LNCaP clone FGC (cell line): ENCODE measurements at regions not wholly inside any gene's neighbourhood (a gene's known extent, or its start where the extent isn't known, plus 50 kb on each side); places are given as distances from the start of the nearest gene placed in this dataset.

Experiments used
- DNase-seq: peaks from one replicate; pipeline ENCODE4 v3.0.0-alpha.2; 2011; ENCODE audit warnings: low read depth
- H3K4me3 ChIP-seq: 2 replicates; pipeline ENCODE4 v1.5.1; 2011; ENCODE audit warnings: mild to moderate bottlenecking, low read depth, low read length, control low read depth
- TF ChIP-seq, protein P1 (sequence below): IDR thresholded peaks from 2 replicates; pipeline ENCODE4 v1.5.1; 2012; ENCODE audit warnings: mild to moderate bottlenecking; ENCODE audit not compliant: control insufficient read depth, insufficient read depth; ENCODE audit errors: extremely low read depth

DNA sequence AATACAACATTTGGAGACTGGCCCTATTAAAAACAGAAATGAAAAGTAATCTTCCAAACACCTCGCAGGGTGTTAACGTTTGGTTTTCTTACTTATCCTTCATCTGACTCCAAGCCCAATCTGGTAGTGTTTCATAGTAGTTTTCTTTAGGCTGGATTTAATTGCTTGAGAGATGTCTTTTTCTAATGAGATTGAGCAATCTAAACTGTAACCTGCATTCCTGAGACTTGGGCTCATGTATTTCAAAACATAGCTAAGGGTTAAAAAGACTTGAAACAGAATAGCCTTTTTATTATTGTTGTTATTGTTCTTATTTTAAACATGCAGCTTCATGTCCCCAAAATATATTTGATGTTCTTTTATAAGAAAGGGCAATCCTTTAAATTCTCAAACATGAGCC, 278.9 kb downstream of the TGFB2 start:
- TF ChIP-seq, protein P1, sequence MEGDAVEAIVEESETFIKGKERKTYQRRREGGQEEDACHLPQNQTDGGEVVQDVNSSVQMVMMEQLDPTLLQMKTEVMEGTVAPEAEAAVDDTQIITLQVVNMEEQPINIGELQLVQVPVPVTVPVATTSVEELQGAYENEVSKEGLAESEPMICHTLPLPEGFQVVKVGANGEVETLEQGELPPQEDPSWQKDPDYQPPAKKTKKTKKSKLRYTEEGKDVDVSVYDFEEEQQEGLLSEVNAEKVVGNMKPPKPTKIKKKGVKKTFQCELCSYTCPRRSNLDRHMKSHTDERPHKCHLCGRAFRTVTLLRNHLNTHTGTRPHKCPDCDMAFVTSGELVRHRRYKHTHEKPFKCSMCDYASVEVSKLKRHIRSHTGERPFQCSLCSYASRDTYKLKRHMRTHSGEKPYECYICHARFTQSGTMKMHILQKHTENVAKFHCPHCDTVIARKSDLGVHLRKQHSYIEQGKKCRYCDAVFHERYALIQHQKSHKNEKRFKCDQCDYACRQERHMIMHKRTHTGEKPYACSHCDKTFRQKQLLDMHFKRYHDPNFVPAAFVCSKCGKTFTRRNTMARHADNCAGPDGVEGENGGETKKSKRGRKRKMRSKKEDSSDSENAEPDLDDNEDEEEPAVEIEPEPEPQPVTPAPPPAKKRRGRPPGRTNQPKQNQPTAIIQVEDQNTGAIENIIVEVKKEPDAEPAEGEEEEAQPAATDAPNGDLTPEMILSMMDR, result no peak

DNA sequence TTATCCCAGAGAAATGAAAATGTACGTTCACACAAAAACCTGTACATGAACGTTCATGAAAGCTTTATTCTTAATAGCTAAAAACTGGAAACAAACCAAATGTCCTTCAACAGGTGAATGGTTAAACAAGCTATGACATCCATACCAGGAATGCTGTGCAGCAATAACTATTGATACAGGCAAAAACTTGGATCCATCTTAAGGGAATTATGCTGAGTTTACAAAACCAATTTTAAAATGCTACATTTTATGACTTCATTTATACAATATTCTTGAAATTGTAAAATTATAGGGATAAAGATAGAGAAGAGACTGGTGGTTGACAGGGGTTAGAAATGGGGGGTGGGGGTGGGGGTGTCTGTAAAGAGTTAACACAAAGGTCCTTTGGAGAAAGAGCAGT, 280.3 kb downstream of the TGFB2 start:
- DNase-seq, result no peak
- no peak overlapping the region for H3K4me3 ChIP-seq
- TF ChIP-seq, protein P1, result no peak

More for the DNA sequence above, 278.9 kb downstream of the TGFB2 start:
- no peak overlapping the region for H3K4me3 ChIP-seq
- no peak for DNase-seq

DNA sequence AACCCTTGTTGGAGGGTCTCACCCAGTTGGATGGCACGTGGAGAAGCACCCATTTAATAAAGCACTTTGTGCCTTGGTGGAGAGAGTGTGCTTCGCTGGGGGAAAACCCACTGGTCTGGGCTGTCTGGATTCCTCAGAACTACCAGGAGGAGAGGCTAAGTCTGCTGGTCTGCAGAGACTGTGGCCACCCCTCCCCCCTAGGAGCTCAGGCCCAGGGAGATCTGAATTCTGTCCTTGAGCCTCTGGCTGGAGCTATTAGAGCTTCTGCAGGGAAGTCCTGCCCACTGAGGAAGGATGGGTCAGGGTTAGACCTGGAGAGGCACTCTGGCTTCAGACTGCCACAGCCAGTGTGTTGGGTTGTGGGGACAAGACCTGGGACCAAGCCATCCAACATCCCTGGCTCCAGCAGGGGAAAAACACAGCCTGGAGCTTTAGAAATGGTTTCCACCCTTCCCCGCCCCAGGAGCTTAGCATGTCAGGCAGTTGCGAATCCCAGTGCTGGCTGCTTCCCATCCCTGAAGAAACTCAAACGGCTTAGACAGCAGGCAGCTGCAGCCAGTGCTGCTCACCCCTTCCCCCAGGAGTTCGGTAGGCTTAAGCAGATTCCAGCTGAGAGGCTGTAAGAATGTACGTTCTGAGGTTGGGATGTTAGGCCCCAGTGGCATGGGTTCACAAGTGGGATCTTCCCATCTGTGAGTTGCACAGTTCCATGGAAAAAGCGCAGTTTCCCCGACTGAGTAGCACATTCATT, 288.3 kb downstream of the TGFB2 start:
- no peak overlapping the region for H3K4me3 ChIP-seq
- no peak for DNase-seq
- TF ChIP-seq, protein P1, result no peak

DNA sequence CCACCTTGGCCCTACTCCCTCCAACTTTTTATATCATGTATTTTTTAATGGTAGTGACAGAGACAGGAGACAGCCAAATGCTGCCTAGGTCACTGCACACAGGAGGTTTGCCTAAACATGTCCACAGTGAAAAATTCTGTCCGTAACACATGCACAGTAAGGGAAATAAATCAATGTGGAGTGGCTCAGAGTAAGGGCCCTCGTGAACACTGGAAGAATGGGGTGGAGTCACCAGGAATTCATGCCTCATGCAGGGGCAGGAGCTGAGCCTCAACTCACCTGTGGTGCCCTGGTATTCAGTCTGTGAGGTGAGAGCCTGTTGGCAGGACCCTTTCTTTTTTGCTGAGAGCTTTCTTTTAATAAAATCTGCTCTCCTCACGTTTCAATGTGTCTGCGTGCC, 289.1 kb downstream of the TGFB2 start:
- DNase-seq, result no peak
- H3K4me3 ChIP-seq, result no peak overlapping the region
- TF ChIP-seq, protein P1, result no peak

DNA sequence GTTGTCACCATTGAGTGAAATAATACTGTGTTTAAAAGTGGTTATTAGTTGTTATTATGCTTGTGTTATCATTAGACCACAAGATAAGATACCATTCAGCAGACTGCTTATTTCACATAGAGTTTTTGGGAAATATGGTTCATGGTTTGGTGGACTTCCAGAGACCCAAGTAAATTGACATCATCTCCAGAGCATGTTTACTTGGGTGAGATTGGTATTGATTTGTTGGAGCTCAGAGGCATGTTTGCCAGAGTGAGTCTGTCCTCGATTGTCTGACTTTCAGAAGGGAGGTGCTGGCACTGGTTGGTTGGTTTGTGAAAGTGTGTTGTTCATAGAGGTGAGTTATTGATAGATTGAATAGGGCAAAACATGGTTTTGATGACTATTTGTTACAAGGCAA, 291.4 kb downstream of the TGFB2 start:
- no peak overlapping the region for H3K4me3 ChIP-seq

DNA sequence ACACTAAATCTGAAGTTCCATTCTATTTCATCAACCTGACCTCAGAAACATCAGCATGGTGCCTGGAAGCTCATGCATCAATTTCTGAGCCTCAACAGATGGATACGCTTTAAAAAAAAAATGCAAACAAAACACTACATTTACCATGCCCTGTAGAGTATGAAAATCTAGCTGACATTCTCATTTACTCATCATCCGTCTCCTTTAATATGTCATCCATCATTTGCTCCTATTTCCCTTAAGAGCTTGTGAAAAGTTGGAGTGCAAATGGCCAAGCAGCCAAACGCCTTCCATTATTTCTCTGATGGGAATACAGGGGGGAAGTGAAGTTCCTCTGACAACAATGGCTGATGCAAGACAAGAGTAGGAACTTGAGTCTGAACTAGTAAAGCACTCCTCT, 295.0 kb downstream of the TGFB2 start:
- TF ChIP-seq, protein P1, result no peak
- no peak for DNase-seq
- no peak overlapping the region for H3K4me3 ChIP-seq

More for the DNA sequence above, 291.4 kb downstream of the TGFB2 start:
- DNase-seq, result no peak
- TF ChIP-seq, protein P1, result no peak
